Heart right ventricle (tissue), 16 donors: ENCODE measurements at regions not wholly inside any gene's neighbourhood (a gene's known extent, or its start where the extent isn't known, plus 50 kb on each side); places are given as distances from the start of the nearest gene placed in this dataset.
A peak's percentile ranks its signal among the peaks of the same experiment; 100 is the strongest.

Experiments
- ATAC-seq, 8 donors: fragments of 200-7000 bp; cut with Tn5 transposase; one replicate each; pipeline ENCODE4 v1.9.1; 2020; ENCODE audit warnings: mild to moderate bottlenecking in 8 of 8, moderate library complexity in 8 of 8, moderate number of reproducible peaks in 1 of 8
- DNase-seq, 2 donors: peaks; one replicate each; pipeline ENCODE4 v3.0.0-alpha.2; 2020
- H3K27ac ChIP-seq, 10 donors: fragments of 200-600 bp; sonication (generic) in 2 of 10; one replicate each; pipeline versions ENCODE4 v1.5.0 to v1.8.0; 2020 to 2022; ENCODE audit warnings: mild to moderate bottlenecking in 3 of 10
- H3K27me3 ChIP-seq, 7 donors: fragments of 200-600 bp; one replicate each; pipeline ENCODE4 v1.8.0; 2021 to 2022; ENCODE audit warnings: mild to moderate bottlenecking in 2 of 7
- H3K36me3 ChIP-seq, 9 donors: fragments of 200-600 bp; sonication (generic) in 1 of 9; one replicate each; pipeline versions ENCODE4 v1.5.0 to v1.8.0; 2020 to 2022; ENCODE audit warnings: mild to moderate bottlenecking in 2 of 9
- H3K4me1 ChIP-seq, 9 donors: fragments of 200-600 bp; sonication (generic) in 1 of 9; one replicate each; pipeline versions ENCODE4 v1.5.0 to v1.8.0; 2020 to 2022; ENCODE audit warnings: mild to moderate bottlenecking in 4 of 9
- H3K4me3 ChIP-seq, 10 donors: fragments of 200-600 bp; sonication (generic) in 2 of 10; one replicate each; pipeline versions ENCODE4 v1.5.0 to v1.8.0; 2020 to 2022; ENCODE audit warnings: mild to moderate bottlenecking in 7 of 10, moderate library complexity in 2 of 10
- H3K9me3 ChIP-seq, 11 donors: fragments of 200-600 bp in 10 of 11; sonication (generic) in 2 of 11; one replicate each; pipeline versions ENCODE4 v1.5.0 to v1.8.0; 2013 to 2022; ENCODE audit warnings: mild to moderate bottlenecking in 2 of 11, control low read depth in 1 of 11, moderate library complexity in 1 of 11
- CTCF ChIP-seq, 9 donors: fragments of 200-600 bp; sonication (generic) in 2 of 9; IDR thresholded peaks; one replicate each; pipeline versions ENCODE4 v1.5.0 to v1.8.0; 2021 to 2022; ENCODE audit warnings: antibody characterized with exemption in 9 of 9, mild to moderate bottlenecking in 5 of 9, moderate library complexity in 1 of 9
- WGBS, 2 donors: extraction: QIAGEN DNeasy Blood & Tissue Kit; methylation state at CpG; one replicate each; pipeline ENCODE4 v1.1.7; 2013; ENCODE audit warnings: inconsistent platforms in 1 of 2; 5-methylcytosine and 5-hydroxymethylcytosine counted together
- intact Hi-C, 10 donors: fragments of 100-400 bp; cut with DNase I; formaldehyde crosslinking; loops; one replicate each; pipeline versions ENCODE4 v1.11.1 to v1.14.2; 2022
- donor health status: Arrhythmogenic right ventricular cardiomyopathy.
- donor health status: ischemic (EF 13 %, LVEDD 7.1; RV severe dilation, severe dysfunction).
- donor health status: healthy with polysubstance abuse.
- donor health status: DM: no; HTN: yes; CAD: no.
- donor health status: DM: no; HTN: no; CAD: no.
- donor health status: ischemic (EF 25% LVEDD 6.9; RV normal size, moderate dysfunction).
- donor health status: ischemic (EF 25% LVEDD 5.7; RV mildly dilated, moderate dysfunction).
- donor health status: healthy.
- donor health status: DM: yes; HTN: yes; CAD: no.
- donor health status: Ischemic cardiomyopathy.
- donor health status: ischemic (EF 35%, LVEDD 5.7; RV mildly dilated, moderate dysfunction).
- donor health status: nonischemic (EF 11% LVEDD 7.7; RV severe dilation, severe dysfunction).
- donor health status: DM: yes; HTN: yes; CAD: no.
- donor health status: PGD.
- donor health status: ischemic (EF 29% LVEDD 5.4; RV normal size, mild dysfunction).
- donor health status: nonischemic (EF 23%, LVEDD 6.1; RV moderate dilation, normal function).

- ATAC-seq (peak in 6 of 8 donors; percentile 33 to 81 (median 66)), DNase-seq (peak in 1 of 2 donors; percentile 13)
- WGBS, 2 donors: 50 to 70% methylated on average over 1 of the region's 1 CpG
- peak overlapping the region in 6 of 10 donors; percentile 16 to 50 (median 24) for H3K27ac ChIP-seq
- H3K4me3 ChIP-seq: no peak overlapping the region
- no peak for TF ChIP-seq CTCF (IDR thresholded peaks at IDR 0.05)
- H3K27me3 ChIP-seq: no peaks in the 10 kb centered on the region
- H3K9me3 ChIP-seq: no peaks in the 10 kb centered on the region
- no peaks in the 10 kb centered on the region for H3K36me3 ChIP-seq
- H3K4me1 ChIP-seq: peaks cover 0 to 35% (median 8%) of the 10 kb centered on the region in 9 donors
- intact Hi-C loops: no loop called here
Observed at GRCh38 chr12:42958291-42958674, 368.7 kb upstream of the PRICKLE1 start.

GRCh38 chr12:42957561-42958290, 368.2 kb upstream of the PRICKLE1 start:
- no peak for TF ChIP-seq CTCF (IDR thresholded peaks at IDR 0.05)
- H3K9me3 ChIP-seq: no peaks in the 10 kb centered on the region
- no peaks in the 10 kb centered on the region for H3K27me3 ChIP-seq
- ATAC-seq (peak in 3 of 8 donors; percentile 23 to 41 (median 32)), DNase-seq (no peak)
- H3K4me3 ChIP-seq: no peak overlapping the region
- H3K27ac ChIP-seq: peak overlapping the region in 4 of 10 donors; percentile 23 to 50 (median 30)
- peaks cover 0 to 31% (median 8%) of the 10 kb centered on the region in 9 donors for H3K4me1 ChIP-seq
- H3K36me3 ChIP-seq: no peaks in the 10 kb centered on the region
- 30 to 38% methylated on average over 1 of the region's 1 CpG for WGBS, 2 donors
- intact Hi-C loops: no loop called here

- Histone ChIP-seq H3K4me1 (peaks cover 0 to 31% (median 8%) of the 10 kb centered on the region in 9 donors), H3K27me3 (no peaks in the 10 kb centered on the region), H3K27ac (peak overlapping the region in 5 of 10 donors; percentile 1 to 50 (median 35)), H3K4me3 (no peak overlapping the region), H3K9me3 (peaks cover 0 to 5% (median 0%) of the 10 kb centered on the region in 11 donors), H3K36me3 (no peaks in the 10 kb centered on the region)
- WGBS, 2 donors: 73 to 77% methylated on average over 3 of the region's 3 CpGs
- intact Hi-C loops: no loop called here
- peak; percentile 16 to 39 for DNase-seq
- no peak for TF ChIP-seq CTCF (IDR thresholded peaks at IDR 0.05)
- peak in 3 of 8 donors; percentile 22 to 45 (median 28) for ATAC-seq
Observed at GRCh38 chr12:42957136-42957535, 367.6 kb upstream of the PRICKLE1 start.

- H3K36me3 ChIP-seq: no peaks in the 10 kb centered on the region
- no peak for DNase-seq
- no peak for TF ChIP-seq CTCF (IDR thresholded peaks at IDR 0.05)
- H3K4me1 ChIP-seq: peaks cover 0 to 16% (median 6%) of the 10 kb centered on the region in 9 donors
- peaks cover 0 to 7% (median 0%) of the 10 kb centered on the region in 11 donors for H3K9me3 ChIP-seq
- no peaks in the 10 kb centered on the region for H3K27me3 ChIP-seq
- ATAC-seq: no peak
- intact Hi-C loops: no loop called here
- 94 to 100% methylated on average over 2 of the region's 2 CpGs for WGBS, 2 donors
- H3K4me3 ChIP-seq: no peak overlapping the region
- no peak overlapping the region for H3K27ac ChIP-seq
Observed at GRCh38 chr12:42953021-42953420, 363.5 kb upstream of the PRICKLE1 start.
